Nucleus accumbens (tissue), 56 donors: ENCODE measurements at regions not wholly inside any gene's neighbourhood (a gene's known extent, or its start where the extent isn't known, plus 50 kb on each side); places are given as distances from the start of the nearest gene placed in this dataset.

Experiments
- DNase-seq, 56 donors: peaks; one replicate each; lab custom pipeline; 2025; lab: John Stamatoyannopoulos, UW

- no peak for DNase-seq
Measured at GRCh38 chr18:6644836-6645627, 84.5 kb upstream of the ARHGAP28 start.

GRCh38 chr18:6646801-6647200 lies 82.7 kb upstream of the ARHGAP28 start:
- no peak for DNase-seq

GRCh38 chr18:6648581-6648980 lies 80.9 kb upstream of the ARHGAP28 start:
- no peak for DNase-seq

GRCh38 chr18:6649421-6650126 lies 79.9 kb upstream of the ARHGAP28 start:
- DNase-seq: no peak

DNA sequence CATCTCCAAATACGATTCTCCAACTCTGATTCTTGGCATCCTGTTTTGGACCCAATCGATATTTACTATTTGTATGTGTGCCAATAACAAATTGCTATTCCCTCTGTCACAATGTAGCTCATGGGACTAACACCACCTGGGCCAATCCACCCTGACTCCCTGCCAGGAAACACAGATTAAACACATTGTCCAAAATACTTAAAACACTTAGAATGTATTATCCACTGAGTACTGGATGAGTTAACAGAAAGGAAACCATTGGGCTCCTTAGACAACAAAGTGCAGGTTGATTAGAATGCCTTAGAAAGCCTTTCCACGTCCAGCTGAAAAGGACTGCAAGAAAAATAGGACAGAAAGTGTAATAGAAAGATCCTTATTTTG lies 79.4 kb upstream of the ARHGAP28 start:
- DNase-seq: no peak

DNA sequence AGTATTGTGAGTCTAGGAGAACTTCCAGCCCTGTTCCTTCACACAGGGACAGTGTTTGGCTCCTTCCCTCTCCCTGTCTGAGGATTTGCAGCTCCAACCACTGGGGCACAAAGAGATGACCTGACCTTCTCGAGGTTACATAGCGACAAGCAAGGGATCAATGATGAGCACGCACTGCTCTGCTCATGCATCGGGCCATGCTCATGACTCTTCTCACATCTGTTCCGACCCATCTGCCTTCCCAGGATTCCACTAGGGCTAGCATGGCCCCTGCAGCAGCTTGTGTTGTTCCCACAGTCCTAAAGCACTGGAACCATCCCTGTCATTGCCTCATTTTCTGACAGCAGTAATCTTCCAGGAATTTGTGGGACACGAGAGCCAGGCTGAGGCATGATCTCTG lies 78.8 kb upstream of the ARHGAP28 start:
- no peak for DNase-seq

DNA sequence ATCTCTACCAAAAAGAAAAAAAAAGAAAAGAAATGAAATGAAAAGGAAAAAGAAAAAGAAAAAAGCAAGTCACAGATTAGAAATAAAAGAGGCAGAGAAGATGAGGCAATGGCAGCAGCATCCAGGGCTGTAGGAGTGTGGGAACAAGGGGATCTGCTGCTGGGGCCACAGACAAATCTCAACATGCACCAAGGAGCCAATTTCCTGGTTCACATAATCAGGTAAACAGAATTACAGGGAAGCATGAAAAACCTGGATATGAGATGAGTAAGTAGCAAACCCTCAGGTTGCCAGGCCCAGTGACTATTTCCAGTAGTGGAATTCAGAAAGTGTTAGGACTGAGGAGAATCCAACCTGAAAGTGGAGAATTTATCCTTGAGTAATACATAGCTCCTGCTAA lies 77.4 kb upstream of the ARHGAP28 start:
- no peak for DNase-seq

GRCh38 chr18:6653880-6654279 lies 75.6 kb upstream of the ARHGAP28 start:
- DNase-seq: no peak

- DNase-seq: no peak
Measured at GRCh38 chr18:6659963-6660725, 69.4 kb upstream of the ARHGAP28 start.

- DNase-seq: no peak
Measured at GRCh38 chr18:6661692-6662415, 67.7 kb upstream of the ARHGAP28 start.

GRCh38 chr18:6666012-6666685 lies 63.4 kb upstream of the ARHGAP28 start:
- no peak for DNase-seq

- no peak for DNase-seq
Measured at GRCh38 chr18:6668836-6669235, 60.7 kb upstream of the ARHGAP28 start.

DNA sequence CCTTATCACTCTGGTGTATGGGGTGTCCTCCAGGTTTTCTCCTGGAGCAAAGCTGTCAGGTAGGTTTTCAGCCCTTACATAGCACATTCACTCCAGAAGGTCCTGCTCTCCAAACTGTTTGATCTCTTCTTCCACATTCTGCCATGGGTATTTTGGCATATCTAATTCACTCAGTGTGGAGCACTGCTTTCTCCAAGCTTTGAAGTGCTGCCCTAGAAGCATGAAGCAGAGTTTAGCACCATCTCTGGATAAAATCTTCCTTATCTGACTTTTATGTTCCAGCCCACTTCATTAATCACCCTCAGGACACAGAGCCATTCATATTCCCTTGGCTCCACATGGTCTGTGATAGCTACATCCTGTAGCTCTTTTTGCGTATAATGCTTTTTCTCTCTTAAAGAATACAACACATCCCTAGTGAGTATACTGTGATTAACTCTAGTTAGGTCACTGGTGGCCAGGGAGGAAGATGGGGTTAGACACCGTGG lies 56.7 kb upstream of the ARHGAP28 start:
- no peak for DNase-seq

GRCh38 chr18:6677086-6677485 lies 52.4 kb upstream of the ARHGAP28 start:
- no peak for DNase-seq

DNA sequence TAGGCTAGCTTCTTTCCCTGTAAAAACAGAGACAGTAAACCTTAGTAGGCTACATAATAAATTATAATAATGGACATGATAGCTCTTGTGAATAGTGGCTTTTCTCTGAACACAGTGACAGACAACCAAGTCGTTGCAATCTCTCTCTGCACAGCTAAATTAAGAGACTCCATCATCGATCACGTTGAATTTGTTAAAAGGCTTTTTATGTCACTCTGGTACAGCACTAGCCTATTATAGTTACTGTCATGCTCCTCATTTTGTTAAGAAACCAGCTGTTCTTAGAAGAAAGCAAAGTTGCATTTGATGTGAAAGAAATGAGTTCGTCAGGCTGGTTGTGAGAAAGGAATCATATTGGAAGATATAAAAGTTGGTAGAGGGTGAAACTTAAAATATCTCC lies 50.3 kb upstream of the ARHGAP28 start:
- DNase-seq: no peak
